Lung (tissue), 11 donors: ENCODE measurements at regions not wholly inside any gene's neighbourhood (a gene's known extent, or its start where the extent isn't known, plus 50 kb on each side); places are given as distances from the start of the nearest gene placed in this dataset.
"Not testable (repeated sequence)": the region's sequence is repeated elsewhere in the genome, so short reads cannot be mapped to it uniquely, and the experiment has no call there.

Experiments
- ATAC-seq: fragments of 200-7000 bp; cut with Tn5 transposase; one replicate; pipeline ENCODE4 v1.9.1; 2020; ENCODE audit warnings: moderate number of reproducible peaks; ENCODE audit not compliant: insufficient read depth, low FRiP score
- DNase-seq, 3 donors: peaks; one replicate each; pipeline ENCODE4 v3.0.0-alpha.2; 2013 to 2017
- H3K27ac ChIP-seq, 2 donors: one replicate each; pipeline ENCODE4 v1.5.1; 2013; ENCODE audit warnings: mild to moderate bottlenecking in 2 of 2, moderate library complexity in 2 of 2, control low read depth in 1 of 2, inconsistent platforms in 1 of 2, low read depth in 1 of 2, low read length in 1 of 2
- H3K27me3 ChIP-seq, 3 donors: one replicate each; pipeline ENCODE4 v1.5.1; 2013; ENCODE audit warnings: low read length in 2 of 3; ENCODE audit not compliant: control insufficient read depth in 3 of 3, insufficient read depth in 3 of 3
- H3K36me3 ChIP-seq, 4 donors: one replicate each; pipeline ENCODE4 v1.5.1; 2013; ENCODE audit warnings: low read length in 4 of 4, mild to moderate bottlenecking in 1 of 4, moderate library complexity in 1 of 4; ENCODE audit not compliant: control insufficient read depth in 4 of 4, insufficient read depth in 4 of 4
- H3K4me1 ChIP-seq, 5 donors: one replicate each; pipeline ENCODE4 v1.5.1; 2013; ENCODE audit warnings: low read length in 5 of 5, mild to moderate bottlenecking in 2 of 5, moderate library complexity in 1 of 5; ENCODE audit not compliant: control insufficient read depth in 5 of 5, insufficient read depth in 5 of 5
- H3K4me3 ChIP-seq: one replicate; pipeline ENCODE4 v1.5.1; 2013; ENCODE audit warnings: mild to moderate bottlenecking, control low read depth, moderate library complexity
- H3K9ac ChIP-seq, 2 donors: one replicate each; pipeline ENCODE4 v1.5.1; 2013; ENCODE audit warnings: low read length in 2 of 2, control low read depth in 1 of 2; ENCODE audit not compliant: insufficient read depth in 1 of 2
- H3K9me3 ChIP-seq, 4 donors: one replicate each; pipeline ENCODE4 v1.5.1; 2013; ENCODE audit warnings: low read length in 3 of 4, mild to moderate bottlenecking in 1 of 4, moderate library complexity in 1 of 4; ENCODE audit not compliant: control insufficient read depth in 4 of 4, insufficient read depth in 3 of 4
- CTCF ChIP-seq: IDR thresholded peaks from 2 replicates; pipeline ENCODE4 v1.5.1; 2012; ENCODE audit warnings: mild to moderate bottlenecking; ENCODE audit errors: control extremely low read depth, extremely low read depth
- WGBS, 2 donors: extraction: QIAGEN DNeasy Blood & Tissue Kit; methylation state at CpG; one replicate each; pipeline ENCODE4 v1.1.7; 2013; 5-methylcytosine and 5-hydroxymethylcytosine counted together
- donor health status: control.
- donor health status: control.
- donor health status: Bipolar disorder and iron deficiency.
- donor health status: healthy.
- donor health status: DM: yes; HTN: yes; CAD: no.

DNA sequence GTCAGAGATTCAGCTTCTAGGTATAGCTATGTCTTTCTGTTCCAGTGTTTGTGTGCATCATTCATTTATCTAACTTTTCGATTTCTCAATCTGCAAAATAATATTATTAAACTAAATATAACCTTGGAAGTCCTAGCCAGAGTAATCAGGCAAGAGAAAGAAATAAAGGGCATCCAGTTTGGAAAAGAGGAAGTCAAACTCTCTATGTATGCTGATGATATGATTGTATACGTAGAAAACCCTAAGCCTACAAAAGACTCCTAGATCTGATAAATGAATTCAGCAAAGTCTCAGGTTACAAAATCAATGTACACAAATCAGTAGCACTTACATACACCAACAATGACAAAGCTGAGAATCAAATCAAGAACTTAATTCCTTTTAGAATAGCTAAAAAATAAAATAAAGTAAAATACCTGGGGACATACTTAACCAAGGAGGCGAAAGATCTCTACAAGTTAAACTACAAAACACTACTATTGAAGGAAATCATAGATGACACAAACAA, 718.2 kb downstream of the NTRK3 start:
- WGBS, 2 donors: 51 to 52% methylated on average over 3 of the region's 3 CpGs
- H3K9me3 ChIP-seq: peaks cover 0 to 3% (median 0%) of the 10 kb centered on the region in 4 donors
- TF ChIP-seq CTCF: no peak
- ATAC-seq: no peak
- no peak overlapping the region for H3K27ac ChIP-seq
- H3K27me3 ChIP-seq: no peaks in the 10 kb centered on the region
- no peak overlapping the region for H3K4me3 ChIP-seq
- no peak overlapping the region for H3K9ac ChIP-seq
- no peak for DNase-seq
- no peaks in the 10 kb centered on the region for H3K36me3 ChIP-seq
- H3K4me1 ChIP-seq: no peaks in the 10 kb centered on the region

DNA sequence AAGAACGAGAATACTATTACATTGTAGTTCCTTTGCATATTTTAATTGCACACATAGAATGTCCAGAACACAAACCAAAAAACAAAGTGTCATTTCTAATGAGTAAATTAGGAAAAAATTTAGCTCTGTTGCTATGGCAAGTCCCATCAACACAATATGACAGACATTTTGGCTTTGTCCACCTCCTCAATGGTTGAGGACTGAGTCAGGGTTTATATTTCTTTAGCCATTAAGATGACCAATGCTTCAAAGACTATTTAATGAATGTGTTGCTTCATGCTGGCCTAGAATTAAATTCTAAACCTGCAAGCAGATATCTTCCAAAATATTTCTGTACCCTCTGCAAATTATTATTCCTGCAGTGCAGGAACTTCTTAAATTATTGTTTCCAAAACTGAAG, 719.2 kb downstream of the NTRK3 start:
- peaks cover 0 to 3% (median 0%) of the 10 kb centered on the region in 4 donors for H3K9me3 ChIP-seq
- no peak for TF ChIP-seq CTCF
- no peak overlapping the region for H3K27ac ChIP-seq
- H3K36me3 ChIP-seq: no peaks in the 10 kb centered on the region
- 74 to 88% methylated on average over 1 of the region's 1 CpG for WGBS, 2 donors
- no peaks in the 10 kb centered on the region for H3K27me3 ChIP-seq
- no peak for ATAC-seq
- no peaks in the 10 kb centered on the region for H3K4me1 ChIP-seq
- no peak overlapping the region for H3K4me3 ChIP-seq
- H3K9ac ChIP-seq: no peak overlapping the region
- no peak for DNase-seq

- H3K4me1 ChIP-seq, H3K9me3 ChIP-seq, DNase-seq, H3K9ac ChIP-seq, H3K27me3 ChIP-seq, H3K4me3 ChIP-seq, ATAC-seq, H3K27ac ChIP-seq, H3K36me3 ChIP-seq: not testable (repeated sequence)
- WGBS, 2 donors: 68 to 69% methylated on average over 1 of the region's 1 CpG
Observed at GRCh38 chr15:87533637-87534036, 722.9 kb downstream of the NTRK3 start.

DNA sequence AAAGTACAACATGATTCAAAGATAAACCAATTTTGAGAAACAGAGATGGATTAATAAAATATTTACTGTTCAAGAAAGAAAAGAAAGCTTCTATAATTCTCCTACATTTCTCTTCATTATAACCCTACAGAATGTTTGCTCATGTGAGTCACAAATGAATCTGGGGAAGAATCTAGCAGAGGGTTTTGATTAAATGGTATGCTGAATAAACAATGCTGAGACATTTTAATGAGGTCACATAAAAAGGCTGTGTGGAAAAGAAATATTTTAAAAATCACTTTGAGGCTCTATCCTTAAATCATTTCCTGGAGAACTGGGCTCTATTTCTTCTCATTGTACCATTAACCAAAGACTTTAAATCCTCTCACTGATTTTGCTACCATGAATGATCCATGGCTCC, 727.7 kb downstream of the NTRK3 start:
- Histone ChIP-seq H3K4me1 (no peaks in the 10 kb centered on the region), H3K9me3 (peaks cover 0 to under 1% (median 0%) of the 10 kb centered on the region in 4 donors), H3K9ac (no peak overlapping the region), H3K36me3 (no peaks in the 10 kb centered on the region), H3K27ac (no peak overlapping the region), H3K27me3 (no peaks in the 10 kb centered on the region), H3K4me3 (no peak overlapping the region)
- DNase-seq (no peak), ATAC-seq (no peak)
- TF ChIP-seq CTCF: no peak
